ENCODE measurements at regions not wholly inside any gene's neighbourhood (a gene's known extent, or its start where the extent isn't known, plus 50 kb on each side); places are given as distances from the start of the nearest gene placed in this dataset.

DNA sequence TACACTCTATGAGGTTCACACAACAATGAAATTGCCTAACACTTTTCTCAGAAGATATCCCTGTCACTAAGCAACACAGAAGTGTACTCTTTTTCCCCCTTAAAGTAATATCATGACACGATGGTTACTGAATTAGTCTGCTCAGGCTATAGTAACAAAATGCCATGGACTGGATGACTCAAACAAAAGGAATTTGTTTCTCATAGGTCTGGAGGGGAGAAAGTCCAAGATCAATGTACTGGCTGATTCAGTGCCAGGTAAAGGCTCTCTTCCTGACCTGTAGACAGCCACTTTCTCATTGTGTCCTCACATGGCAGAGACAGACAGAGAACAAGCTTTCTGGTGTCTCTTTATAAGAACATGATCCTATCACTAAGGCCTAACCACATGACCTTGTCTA is 211.9 kb downstream of the RBM43 start:
- DNase-seq (ENCODE audit: low read depth): no peak
- no peak overlapping the region for H3K4me3 ChIP-seq (ENCODE audit: low read depth, low read length)
- TF ChIP-seq, protein P1, sequence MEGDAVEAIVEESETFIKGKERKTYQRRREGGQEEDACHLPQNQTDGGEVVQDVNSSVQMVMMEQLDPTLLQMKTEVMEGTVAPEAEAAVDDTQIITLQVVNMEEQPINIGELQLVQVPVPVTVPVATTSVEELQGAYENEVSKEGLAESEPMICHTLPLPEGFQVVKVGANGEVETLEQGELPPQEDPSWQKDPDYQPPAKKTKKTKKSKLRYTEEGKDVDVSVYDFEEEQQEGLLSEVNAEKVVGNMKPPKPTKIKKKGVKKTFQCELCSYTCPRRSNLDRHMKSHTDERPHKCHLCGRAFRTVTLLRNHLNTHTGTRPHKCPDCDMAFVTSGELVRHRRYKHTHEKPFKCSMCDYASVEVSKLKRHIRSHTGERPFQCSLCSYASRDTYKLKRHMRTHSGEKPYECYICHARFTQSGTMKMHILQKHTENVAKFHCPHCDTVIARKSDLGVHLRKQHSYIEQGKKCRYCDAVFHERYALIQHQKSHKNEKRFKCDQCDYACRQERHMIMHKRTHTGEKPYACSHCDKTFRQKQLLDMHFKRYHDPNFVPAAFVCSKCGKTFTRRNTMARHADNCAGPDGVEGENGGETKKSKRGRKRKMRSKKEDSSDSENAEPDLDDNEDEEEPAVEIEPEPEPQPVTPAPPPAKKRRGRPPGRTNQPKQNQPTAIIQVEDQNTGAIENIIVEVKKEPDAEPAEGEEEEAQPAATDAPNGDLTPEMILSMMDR (IDR thresholded peaks at IDR 0.05; ENCODE audit: insufficient read depth, low read depth, low read length): no peak

DNA sequence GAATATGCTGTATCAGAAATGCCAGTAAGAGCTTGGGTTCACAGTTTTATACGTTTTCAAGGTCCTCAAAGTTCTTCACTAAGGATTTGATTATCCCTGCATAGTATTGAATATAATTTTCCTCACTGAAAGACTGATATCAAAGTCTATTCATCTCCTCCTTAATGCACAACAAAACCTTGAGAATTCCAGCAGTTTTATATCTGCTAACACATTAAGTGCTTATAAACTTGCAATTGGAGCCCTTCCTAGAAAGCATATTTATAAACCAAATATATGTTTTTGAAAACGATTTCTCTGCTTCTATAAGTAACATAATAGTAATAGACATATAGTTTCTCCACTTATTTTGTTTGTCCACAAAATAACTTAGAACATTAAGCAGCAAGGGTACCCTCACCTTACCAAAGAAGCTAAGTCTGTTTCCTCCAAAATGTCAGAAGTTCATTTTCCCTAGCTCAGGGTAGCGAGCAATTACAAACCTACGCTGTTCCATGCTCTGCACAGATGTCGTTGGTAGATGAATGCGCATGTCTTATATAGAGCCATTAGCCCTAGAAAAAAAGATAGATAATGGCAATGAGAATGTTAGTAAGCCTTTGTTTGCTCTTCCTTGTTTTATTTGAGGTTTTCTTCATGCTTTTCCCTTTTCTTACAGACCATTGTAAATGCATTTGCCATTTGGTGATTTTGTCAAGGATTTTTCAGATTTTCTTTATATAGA is 213.2 kb downstream of the RBM43 start:
- no peak for DNase-seq (ENCODE audit: low read depth)
- H3K4me3 ChIP-seq (ENCODE audit: low read depth, low read length): no peak overlapping the region
- TF ChIP-seq, protein P1 (IDR thresholded peaks at IDR 0.05; ENCODE audit: insufficient read depth, low read depth, low read length): no peak

DNA sequence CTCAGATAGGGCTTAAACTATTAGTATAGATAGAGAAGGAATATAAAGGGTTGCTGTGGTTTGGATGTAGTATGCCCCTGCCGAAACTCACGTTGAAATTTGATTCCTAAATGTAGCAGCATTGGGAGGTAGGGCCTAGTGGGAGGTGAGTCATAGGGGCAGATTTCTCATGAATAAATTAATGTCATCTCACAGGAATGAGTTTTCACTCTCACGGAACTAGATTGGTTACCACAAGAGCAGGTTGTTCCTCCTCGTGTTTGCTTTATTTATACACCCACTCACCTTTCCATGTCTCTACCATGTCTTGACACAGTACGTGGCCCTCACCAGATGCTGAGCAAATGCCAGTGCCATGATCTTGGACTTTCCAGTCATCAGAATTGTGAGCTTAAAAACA is 218.2 kb downstream of the RBM43 start:
- TF ChIP-seq, protein P1 (IDR thresholded peaks at IDR 0.05; ENCODE audit: insufficient read depth, low read depth, low read length): no peak
- H3K4me3 ChIP-seq (ENCODE audit: low read depth, low read length): no peak overlapping the region
- DNase-seq (ENCODE audit: low read depth): peak; percentile 30

DNA sequence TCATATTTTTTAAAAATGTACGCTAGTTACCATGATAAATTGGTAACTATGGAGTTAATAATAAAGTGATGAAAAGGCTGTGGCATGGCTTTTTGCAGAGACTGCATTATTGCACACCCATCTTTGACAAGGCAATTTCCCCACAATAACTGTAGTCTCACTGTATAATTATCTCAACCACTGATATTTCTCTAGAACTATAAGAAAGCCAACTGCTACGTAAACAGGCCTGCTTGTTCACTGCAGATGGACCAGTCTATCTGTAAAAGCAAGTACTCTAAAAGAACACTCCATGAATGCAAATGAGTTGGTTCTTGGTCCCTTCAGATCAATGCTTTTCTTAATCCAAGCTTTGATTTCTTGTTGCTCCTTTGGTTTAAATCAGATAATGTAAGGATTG is 218.7 kb downstream of the RBM43 start:
- DNase-seq (ENCODE audit: low read depth): no peak
- TF ChIP-seq, protein P1 (IDR thresholded peaks at IDR 0.05; ENCODE audit: insufficient read depth, low read depth, low read length): no peak
- H3K4me3 ChIP-seq (ENCODE audit: low read depth, low read length): no peak overlapping the region

DNA sequence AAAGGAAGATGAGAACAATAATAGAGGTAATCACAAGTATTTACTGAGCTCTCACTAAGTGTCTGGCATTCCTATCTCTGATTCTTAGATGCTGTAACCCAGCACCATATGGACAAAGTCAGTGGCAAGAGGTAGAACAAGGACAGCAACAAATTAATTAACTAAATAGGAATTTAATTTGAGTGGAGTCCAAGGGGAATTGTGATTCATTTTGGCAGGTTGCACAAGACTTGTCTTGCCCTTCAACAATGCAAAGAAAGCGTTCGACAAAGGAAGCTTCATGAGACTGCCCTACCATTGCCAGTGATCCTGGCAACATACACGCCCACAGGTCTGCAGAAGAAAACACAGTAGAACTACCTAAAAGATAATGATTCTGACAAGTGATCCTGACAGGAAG is 221.6 kb downstream of the RBM43 start:
- no peak overlapping the region for H3K4me3 ChIP-seq (ENCODE audit: low read depth, low read length)
- TF ChIP-seq, protein P1 (IDR thresholded peaks at IDR 0.05; ENCODE audit: insufficient read depth, low read depth, low read length): no peak
- peak; percentile 23 for DNase-seq (ENCODE audit: low read depth)

DNA sequence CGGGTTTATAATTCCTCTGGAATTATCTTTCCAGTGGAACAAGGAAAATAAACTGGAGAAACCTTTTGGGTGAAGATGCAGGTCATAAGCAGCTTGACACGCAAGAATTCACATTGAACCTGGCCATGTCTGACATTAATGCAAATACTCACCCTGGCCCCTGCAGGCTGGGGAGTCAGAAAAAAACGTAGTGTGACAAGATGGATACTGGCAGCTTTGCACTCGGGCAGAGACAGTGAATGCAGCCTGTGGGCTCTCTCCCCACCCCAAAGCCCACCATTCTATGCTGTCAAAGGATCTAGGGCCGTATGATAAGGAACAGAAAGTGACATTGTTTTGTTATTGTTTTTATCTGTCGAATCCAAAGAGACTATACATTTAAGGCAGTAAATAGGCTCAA is 223.1 kb downstream of the RBM43 start:
- no peak for DNase-seq (ENCODE audit: low read depth)
- no peak overlapping the region for H3K4me3 ChIP-seq (ENCODE audit: low read depth, low read length)
- TF ChIP-seq, protein P1 (IDR thresholded peaks at IDR 0.05; ENCODE audit: insufficient read depth, low read depth, low read length): no peak

DNA sequence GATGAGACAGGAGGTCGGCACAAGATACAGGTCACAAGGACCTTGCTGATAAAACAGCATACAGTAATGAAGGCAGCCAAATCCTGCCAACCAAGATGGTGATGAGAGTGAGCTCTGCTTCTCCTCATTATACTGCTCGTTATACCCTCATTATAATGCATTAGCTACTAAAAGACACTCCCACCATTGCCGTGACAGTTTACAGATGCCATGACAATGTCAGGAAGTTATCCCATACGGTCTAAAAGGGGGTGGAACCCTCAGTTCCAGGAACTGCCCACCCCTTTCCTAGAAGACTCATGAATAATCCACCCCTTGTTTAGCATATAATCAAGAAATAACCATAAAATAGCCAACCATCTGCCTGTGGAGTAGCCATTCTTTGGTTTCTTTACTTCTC is 224.2 kb downstream of the RBM43 start:
- H3K4me3 ChIP-seq (ENCODE audit: low read depth, low read length): no peak overlapping the region
- no peak for DNase-seq (ENCODE audit: low read depth)
- TF ChIP-seq, protein P1 (IDR thresholded peaks at IDR 0.05; ENCODE audit: insufficient read depth, low read depth, low read length): no peak
